HG03039 (cell line): ENCODE measurements at regions not wholly inside any gene's neighbourhood (a gene's known extent, or its start where the extent isn't known, plus 50 kb on each side); places are given as distances from the start of the nearest gene placed in this dataset.
A peak's percentile ranks its signal among the peaks of the same experiment; 100 is the strongest.

ENCODE experiments used
- ATAC-seq: cut with Tn5 transposase; IDR thresholded peaks from one replicate; pipeline ENCODE4 v1.9.1; 2021; ENCODE audit warnings: mild to moderate bottlenecking, moderate library complexity; ENCODE audit not compliant: unreplicated experiment

GRCh38 chr5:60346393-60346792 lies 353.6 kb downstream of the DEPDC1B start:
- no peak for ATAC-seq

DNA sequence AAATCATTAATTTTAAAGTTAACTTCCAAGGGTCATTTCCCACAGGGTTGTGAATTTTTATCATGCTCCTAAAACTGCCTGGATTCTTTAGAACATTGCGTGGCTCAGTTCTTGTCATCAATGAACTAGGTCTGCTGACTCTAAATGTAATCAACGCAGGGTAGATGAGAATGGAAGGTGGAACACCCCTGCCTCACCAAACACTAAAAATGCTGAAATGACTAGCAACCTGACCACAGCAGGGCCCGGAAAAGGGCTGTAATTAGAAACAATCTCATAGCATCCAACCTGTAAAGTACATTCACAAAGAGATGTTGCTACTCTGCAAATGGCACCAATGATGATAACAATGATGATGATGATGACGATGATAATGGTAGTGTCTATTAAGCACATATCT lies 356.9 kb downstream of the DEPDC1B start:
- no peak for ATAC-seq

- ATAC-seq = peak; percentile 44
Observed at GRCh38 chr5:60340965-60341471, 358.9 kb downstream of the DEPDC1B start.

- no peak for ATAC-seq
Observed at GRCh38 chr5:60340326-60340725, 359.6 kb downstream of the DEPDC1B start.

DNA sequence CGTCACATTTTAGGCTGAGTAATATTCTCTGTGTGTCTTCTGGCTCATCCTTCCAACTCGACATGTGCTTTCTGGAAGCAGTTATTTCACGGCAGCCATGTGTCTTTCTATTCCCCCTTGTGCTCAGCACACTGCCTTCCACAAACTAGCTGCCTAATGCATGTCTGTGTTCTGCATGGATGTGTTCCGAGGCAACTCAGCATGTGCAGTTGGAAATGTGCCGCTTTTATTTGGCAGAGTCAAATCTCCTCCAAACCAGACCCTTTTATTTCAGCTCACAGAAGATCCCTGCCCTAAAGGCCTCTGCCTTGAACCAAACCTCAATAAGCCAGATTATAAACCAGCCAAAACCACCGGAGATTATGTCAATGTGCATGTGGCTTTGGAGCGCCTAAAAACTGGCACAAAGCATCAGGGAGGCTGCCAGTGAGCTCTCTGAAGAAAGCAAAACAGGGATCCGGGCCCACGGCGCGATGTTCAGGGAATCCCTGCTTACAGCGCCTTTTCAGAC lies 360.2 kb downstream of the DEPDC1B start:
- ATAC-seq = no peak

DNA sequence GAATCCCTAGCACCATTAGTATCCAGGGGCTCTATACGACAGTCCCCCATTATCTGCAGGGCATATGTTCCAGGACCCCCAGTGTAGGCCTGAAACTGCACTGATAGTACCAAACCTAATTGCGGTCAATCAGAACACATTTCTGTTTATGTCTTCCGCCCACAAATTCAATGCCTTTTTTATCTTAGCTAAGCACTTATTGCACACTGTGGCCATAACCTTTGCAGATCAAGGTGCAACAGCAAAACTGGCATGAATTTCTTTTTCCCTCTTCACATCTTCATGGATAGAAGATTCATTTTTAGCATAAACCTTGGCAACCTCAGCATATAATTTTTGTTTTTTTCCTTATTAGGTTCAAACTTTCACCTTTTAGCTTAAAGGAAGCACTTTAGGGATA lies 361.1 kb downstream of the DEPDC1B start:
- no peak for ATAC-seq

DNA sequence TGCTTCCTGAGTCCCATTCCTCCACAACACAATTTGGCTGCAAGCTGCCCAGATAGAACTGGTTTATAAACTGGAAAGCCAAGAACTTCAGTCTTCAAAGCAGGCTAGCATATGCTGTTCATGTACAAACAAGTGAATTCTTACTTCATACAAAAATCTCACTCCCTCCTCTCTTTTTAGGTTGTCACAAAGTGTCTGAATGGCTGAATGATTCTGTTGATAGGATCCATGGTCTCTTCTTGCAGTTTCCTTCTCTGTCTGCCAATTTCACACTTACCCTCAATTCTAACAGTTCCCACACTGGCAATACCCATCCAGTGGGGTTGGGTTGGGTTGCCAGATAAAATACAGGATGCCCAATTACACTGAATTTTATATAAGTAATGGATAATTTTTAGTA lies 363.5 kb downstream of the DEPDC1B start:
- ATAC-seq = no peak

- ATAC-seq = no peak
Observed at GRCh38 chr5:60335913-60336312, 364.1 kb downstream of the DEPDC1B start.

GRCh38 chr5:60334281-60334713 lies 365.7 kb downstream of the DEPDC1B start:
- ATAC-seq = no peak

DNA sequence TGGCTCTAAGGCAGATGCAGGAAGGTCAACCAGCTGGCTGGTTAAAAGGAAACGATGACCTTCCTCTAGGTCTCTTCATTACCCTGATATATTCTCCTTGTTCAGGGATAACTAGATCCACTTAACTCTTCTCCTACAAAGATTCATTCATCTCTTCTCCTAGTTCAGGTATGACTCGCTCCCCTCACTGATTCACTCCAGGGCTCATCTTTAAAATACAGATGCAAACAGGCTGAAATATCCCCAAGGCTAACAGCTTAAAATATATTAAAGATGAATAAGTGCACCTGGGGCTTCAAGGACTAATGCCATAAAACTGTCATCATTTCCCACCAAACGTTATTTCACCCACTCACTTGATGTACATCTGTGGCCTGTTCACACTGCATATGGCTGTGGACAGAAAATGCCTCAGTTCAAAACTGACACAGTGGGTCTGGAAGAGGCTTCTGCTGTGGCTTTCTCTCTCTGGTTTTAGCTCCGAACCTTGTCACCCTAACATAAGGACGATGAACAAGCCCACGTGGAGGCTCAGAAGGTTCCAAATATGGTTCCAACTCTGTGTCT lies 366.9 kb downstream of the DEPDC1B start:
- ATAC-seq = peak; percentile 12

GRCh38 chr5:60332244-60333004 lies 367.5 kb downstream of the DEPDC1B start:
- peak; percentile 78 for ATAC-seq

- ATAC-seq = no peak
Observed at GRCh38 chr5:60330236-60330635, 369.7 kb downstream of the DEPDC1B start.

DNA sequence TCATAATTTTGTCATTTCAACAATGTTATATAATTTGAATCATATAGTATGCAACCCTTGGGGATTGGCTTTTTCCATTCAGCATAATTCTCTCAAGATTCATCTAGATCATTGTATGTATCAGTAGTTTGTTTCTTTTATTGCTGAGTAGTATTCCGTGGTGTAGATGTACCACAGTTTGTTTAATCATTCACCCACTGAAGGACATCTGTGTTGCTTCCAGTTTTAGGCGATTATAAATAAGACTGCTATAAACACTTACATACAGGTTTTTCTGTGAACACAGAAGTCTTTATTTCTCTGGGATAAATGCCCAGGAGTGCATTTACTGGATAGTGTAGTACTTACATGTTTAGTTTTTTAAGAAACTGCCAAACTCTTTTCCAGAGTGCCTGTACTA lies 374.1 kb downstream of the DEPDC1B start:
- ATAC-seq = no peak

GRCh38 chr5:60323596-60323995 lies 376.4 kb downstream of the DEPDC1B start:
- no peak for ATAC-seq

- ATAC-seq = no peak
Observed at GRCh38 chr5:60312098-60312497, 387.9 kb downstream of the DEPDC1B start.

- no peak for ATAC-seq
Observed at GRCh38 chr5:60299944-60300343, 400.0 kb downstream of the DEPDC1B start.

DNA sequence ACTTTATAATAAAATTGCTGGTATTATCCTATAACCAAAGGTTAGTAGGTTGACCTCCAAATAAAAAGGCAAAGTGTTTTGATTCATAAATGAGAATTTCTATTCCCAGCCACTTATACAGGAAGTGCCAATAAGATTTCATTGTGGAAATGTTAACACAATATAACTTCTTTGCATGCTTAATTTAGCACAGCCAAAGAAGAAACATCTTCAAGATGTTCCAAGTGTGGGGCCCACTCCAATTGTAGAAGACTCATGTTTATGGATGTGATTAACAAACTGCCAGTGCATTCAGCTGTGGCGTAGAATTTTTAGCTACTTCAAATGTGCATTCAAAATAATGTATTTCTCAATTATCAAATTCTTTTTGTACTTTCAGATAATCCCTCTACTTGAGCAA lies 402.3 kb downstream of the DEPDC1B start:
- no peak for ATAC-seq

- no peak for ATAC-seq
Observed at GRCh38 chr5:60295423-60295822, 401.9 kb upstream of the PDE4D start.

- ATAC-seq = no peak
Observed at GRCh38 chr5:60293518-60293917, 400.0 kb upstream of the PDE4D start.

- no peak for ATAC-seq
Observed at GRCh38 chr5:60287174-60287771, 393.7 kb upstream of the PDE4D start.

DNA sequence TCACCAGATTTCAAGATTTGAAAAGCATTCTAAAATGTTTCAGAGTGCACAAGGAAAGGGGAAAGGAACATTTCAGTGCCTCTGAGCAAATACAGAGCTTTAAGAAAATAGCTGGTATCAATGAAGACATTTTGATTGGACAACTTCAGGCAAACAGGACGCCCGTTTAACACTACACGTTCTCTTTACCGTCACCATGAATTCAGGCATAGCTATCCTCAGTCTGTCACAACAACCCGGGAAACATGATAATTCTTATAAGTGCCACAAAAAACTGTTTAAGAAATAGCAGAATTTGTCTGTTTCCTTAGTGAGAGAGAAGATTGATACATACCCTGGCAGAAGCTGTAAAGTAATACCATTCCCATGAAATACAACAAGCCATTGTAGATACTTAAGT lies 392.4 kb upstream of the PDE4D start:
- no peak for ATAC-seq

- ATAC-seq = no peak
Observed at GRCh38 chr5:60280943-60281342, 387.4 kb upstream of the PDE4D start.
